ENCODE measurements at regions not wholly inside any gene's neighbourhood (a gene's known extent, or its start where the extent isn't known, plus 50 kb on each side); places are given as distances from the start of the nearest gene placed in this dataset.

DNA sequence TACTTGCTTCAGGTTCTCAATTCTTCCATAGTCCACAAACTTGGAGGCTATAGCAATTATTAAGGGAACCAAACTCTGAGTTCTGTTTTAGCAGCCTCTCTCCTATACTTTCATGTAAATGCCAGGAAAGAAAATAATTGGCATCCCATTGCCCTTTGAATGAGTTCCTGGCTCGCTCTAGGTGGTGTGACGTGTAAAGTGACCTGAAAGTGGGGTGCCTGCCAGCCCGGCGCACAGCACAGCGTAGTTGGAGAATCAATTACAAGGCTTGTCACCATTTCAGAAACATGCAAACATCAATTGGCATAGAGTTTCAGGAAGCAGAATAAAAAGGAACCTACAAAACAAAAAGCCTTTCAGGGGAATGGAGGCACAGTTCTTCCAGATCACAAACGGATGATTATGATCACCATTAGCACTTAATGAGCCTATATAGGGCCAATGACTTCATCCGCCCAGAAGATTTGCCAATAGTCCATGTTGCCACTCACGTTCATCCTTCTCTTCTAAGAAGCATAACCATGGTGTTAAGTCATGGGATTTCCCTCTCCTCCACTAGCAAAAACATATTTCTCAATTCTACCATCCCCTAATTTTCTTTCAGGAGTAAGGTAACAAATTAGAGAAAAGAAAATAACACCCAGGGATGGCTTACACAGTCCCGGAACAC, 354.6 kb upstream of the ADGRL2 start:
- Histone ChIP-seq H3K27me3 (no peaks in the 10 kb centered on the region), H3K9me3 (no peaks in the 10 kb centered on the region), H3K36me3 (no peaks in the 10 kb centered on the region), H3K27ac (no peak overlapping the region), H3K4me1 (no peaks in the 10 kb centered on the region), H3K4me3 (no peak overlapping the region)
- no peak for DNase-seq
- TF ChIP-seq, protein P1, sequence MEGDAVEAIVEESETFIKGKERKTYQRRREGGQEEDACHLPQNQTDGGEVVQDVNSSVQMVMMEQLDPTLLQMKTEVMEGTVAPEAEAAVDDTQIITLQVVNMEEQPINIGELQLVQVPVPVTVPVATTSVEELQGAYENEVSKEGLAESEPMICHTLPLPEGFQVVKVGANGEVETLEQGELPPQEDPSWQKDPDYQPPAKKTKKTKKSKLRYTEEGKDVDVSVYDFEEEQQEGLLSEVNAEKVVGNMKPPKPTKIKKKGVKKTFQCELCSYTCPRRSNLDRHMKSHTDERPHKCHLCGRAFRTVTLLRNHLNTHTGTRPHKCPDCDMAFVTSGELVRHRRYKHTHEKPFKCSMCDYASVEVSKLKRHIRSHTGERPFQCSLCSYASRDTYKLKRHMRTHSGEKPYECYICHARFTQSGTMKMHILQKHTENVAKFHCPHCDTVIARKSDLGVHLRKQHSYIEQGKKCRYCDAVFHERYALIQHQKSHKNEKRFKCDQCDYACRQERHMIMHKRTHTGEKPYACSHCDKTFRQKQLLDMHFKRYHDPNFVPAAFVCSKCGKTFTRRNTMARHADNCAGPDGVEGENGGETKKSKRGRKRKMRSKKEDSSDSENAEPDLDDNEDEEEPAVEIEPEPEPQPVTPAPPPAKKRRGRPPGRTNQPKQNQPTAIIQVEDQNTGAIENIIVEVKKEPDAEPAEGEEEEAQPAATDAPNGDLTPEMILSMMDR (IDR thresholded peaks at IDR 0.05): no peak
- TF ChIP-seq POLR2A (IDR thresholded peaks at IDR 0.05) (no peak), POLR2AphosphoS5 (IDR thresholded peaks at IDR 0.05) (no peak), EP300 (IDR thresholded peaks at IDR 0.05) (no peak)
- intact Hi-C loops (cut with DNase I): no loop called here
- 88 to 89% methylated on average over 9 of the region's 9 CpGs for WGBS, 2 donors

DNA sequence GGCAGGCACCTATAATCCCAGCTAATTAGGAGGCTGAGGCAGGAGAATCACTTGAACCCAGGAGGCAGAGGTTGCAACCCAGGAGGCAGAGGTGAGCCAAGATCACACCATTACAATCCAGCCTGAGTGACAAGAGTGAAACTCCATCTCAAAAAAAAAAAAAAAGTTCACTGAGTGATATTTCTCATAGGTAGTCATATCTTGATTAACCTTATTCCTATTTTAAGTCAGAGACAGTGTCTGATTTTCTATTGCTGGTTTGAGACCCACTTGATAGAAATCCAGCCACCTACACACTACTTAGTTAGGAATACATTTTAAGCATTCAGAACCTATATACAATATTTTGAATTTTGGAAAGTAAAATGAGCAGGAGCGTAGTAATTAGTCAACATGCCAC, 357.4 kb upstream of the ADGRL2 start:
- Histone ChIP-seq H3K4me1 (no peaks in the 10 kb centered on the region), H3K4me3 (no peak overlapping the region), H3K9me3 (no peaks in the 10 kb centered on the region), H3K36me3 (no peaks in the 10 kb centered on the region), H3K27me3 (no peaks in the 10 kb centered on the region), H3K27ac (no peak overlapping the region)
- no peak for DNase-seq
- TF ChIP-seq, protein P1 (IDR thresholded peaks at IDR 0.05): no peak
- no peak for TF ChIP-seq EP300 (IDR thresholded peaks at IDR 0.05)
- no peak for TF ChIP-seq POLR2AphosphoS5 (IDR thresholded peaks at IDR 0.05)
- TF ChIP-seq POLR2A (IDR thresholded peaks at IDR 0.05): no peak
- 90 to 91% methylated on average over 1 of the region's 1 CpG for WGBS, 2 donors
- intact Hi-C loops (cut with DNase I): no loop called here

DNA sequence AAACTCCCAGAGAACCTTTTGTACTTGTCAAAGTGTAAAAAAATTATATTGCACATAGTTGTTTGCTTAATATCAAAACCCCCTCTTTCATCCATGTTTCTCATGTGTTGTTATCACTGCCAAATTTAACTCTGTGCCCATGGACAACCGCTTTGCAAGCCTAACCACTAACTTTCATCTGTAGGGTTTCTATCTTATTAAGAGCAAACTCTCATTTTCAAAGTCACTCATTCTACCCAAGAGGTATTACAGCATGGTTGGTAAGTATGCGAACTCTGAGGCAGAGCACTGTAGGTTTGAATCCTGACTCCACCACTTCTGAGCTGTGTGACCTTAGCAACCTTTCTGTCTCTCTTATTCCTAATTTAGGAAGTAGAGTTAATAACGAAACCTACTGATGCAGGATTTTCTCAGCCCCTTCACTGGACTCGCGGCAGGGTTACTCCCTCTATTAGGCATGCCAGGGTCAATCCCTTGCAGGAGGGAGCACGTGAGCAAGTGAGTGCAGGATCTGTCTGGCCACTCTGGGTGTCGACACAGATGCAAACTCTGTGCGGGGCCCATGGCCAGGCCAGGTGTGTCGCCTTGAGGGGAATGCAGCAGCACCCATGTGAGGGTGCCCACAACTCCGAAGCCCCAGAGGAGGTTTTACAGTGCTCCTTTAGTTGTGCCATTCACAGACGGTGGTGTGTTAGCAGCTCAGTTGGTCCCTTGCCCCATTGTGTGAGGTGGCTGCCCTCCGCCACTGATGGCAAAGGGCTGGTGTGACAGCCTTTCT, 361.5 kb upstream of the ADGRL2 start:
- intact Hi-C loops (cut with DNase I): no loop called here
- TF ChIP-seq EP300 (IDR thresholded peaks at IDR 0.05): no peak
- TF ChIP-seq POLR2A (IDR thresholded peaks at IDR 0.05): no peak
- TF ChIP-seq, protein P1 (IDR thresholded peaks at IDR 0.05): no peak
- TF ChIP-seq POLR2AphosphoS5 (IDR thresholded peaks at IDR 0.05): no peak
- H3K9me3 ChIP-seq: no peaks in the 10 kb centered on the region
- no peak overlapping the region for H3K27ac ChIP-seq
- H3K4me1 ChIP-seq: no peaks in the 10 kb centered on the region
- no peaks in the 10 kb centered on the region for H3K36me3 ChIP-seq
- DNase-seq: no peak
- H3K27me3 ChIP-seq: no peaks in the 10 kb centered on the region
- WGBS, 2 donors: 94% methylated on average over 12 of the region's 12 CpGs
- H3K4me3 ChIP-seq: no peak overlapping the region

DNA sequence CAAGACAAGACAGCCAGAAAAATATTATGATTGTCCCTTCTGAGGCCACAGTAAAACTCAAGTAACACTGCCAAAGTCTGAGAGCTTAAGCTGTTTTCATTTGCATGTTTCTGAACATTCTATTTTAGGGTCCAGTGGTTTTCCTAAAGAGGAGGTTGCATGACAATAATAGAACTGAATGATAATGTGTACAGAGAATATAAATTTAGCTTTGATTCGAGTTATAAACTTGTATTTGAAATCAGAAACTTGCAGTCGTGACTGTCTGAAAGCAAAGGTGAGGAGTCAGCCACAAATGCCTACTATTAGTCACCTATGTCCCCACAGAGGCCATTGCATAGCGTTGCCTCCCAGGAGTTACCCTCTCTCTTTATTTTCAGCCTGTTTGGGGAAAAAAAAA, 363.1 kb upstream of the ADGRL2 start:
- Histone ChIP-seq H3K27ac (no peak overlapping the region), H3K36me3 (no peaks in the 10 kb centered on the region), H3K4me1 (no peaks in the 10 kb centered on the region), H3K9me3 (no peaks in the 10 kb centered on the region), H3K27me3 (no peaks in the 10 kb centered on the region), H3K4me3 (no peak overlapping the region)
- DNase-seq: no peak
- intact Hi-C loops (cut with DNase I): no loop called here
- no peak for TF ChIP-seq POLR2AphosphoS5 (IDR thresholded peaks at IDR 0.05)
- TF ChIP-seq, protein P1 (IDR thresholded peaks at IDR 0.05): no peak
- TF ChIP-seq EP300 (IDR thresholded peaks at IDR 0.05): no peak
- TF ChIP-seq POLR2A (IDR thresholded peaks at IDR 0.05): no peak
- WGBS, 2 donors: 49 to 68% methylated on average over 3 of the region's 3 CpGs

Measured in sigmoid colon (tissue), 6 donors.